PC-9 (cell line): ENCODE measurements at regions not wholly inside any gene's neighbourhood (a gene's known extent, or its start where the extent isn't known, plus 50 kb on each side); places are given as distances from the start of the nearest gene placed in this dataset.

Experiments used
- CTCF ChIP-seq: fragments of 200-600 bp; sonication (generic); conservative IDR thresholded peaks from 2 replicates; pipeline ENCODE4 v1.6.1; 2017; ENCODE audit warnings: mixed run types, antibody characterized with exemption, mild to moderate bottlenecking, moderate library complexity
- EZH2 ChIP-seq: fragments of 200-600 bp; sonication (generic); IDR thresholded peaks from 2 replicates; pipeline ENCODE4 v1.8.0; 2017; ENCODE audit warnings: antibody characterized with exemption, low read depth

GRCh38 chr3:67791620-67792019 is 137.2 kb upstream of the SUCLG2 start:
- TF ChIP-seq EZH2 (no peak), CTCF (no peak)
